K562 (cell line): ENCODE measurements at regions not wholly inside any gene's neighbourhood (a gene's known extent, or its start where the extent isn't known, plus 50 kb on each side); places are given as distances from the start of the nearest gene placed in this dataset.

Experiments
- CBX3 ChIP-seq, 2 experiments: IDR thresholded peaks; 1 replicate in 1 of 2; 2 replicates in 1 of 2; pipeline ENCODE4 v1.6.1; 2012; ENCODE audit warnings: inconsistent platforms in 2 of 2, low read length in 2 of 2, borderline replicate concordance in 1 of 2, control low read depth in 1 of 2
- ERF ChIP-seq: fragments of 450-650 bp; formaldehyde crosslinking; IDR thresholded peaks from 2 replicates; pipeline ENCODE4 v1.4.0; 2020; ENCODE audit warnings: mild to moderate bottlenecking, mixed read lengths
- PBX2 ChIP-seq, 2 experiments: IDR thresholded peaks in 1 of 2; conservative IDR thresholded peaks in 1 of 2; 2 replicates each; pipeline ENCODE4 v1.6.1; 2016; ENCODE audit warnings: low read depth in 2 of 2, mild to moderate bottlenecking in 1 of 2, missing compliant biosample characterization in 1 of 2, missing genetic modification characterization in 1 of 2, moderate library complexity in 1 of 2
- PKNOX1 ChIP-seq: fragments of 450-650 bp; IDR thresholded peaks from 2 replicates; pipeline ENCODE4 v1.6.1; 2016
- ZFP1 ChIP-seq: fragments of 450-650 bp; formaldehyde crosslinking; IDR thresholded peaks from 2 replicates; pipeline ENCODE4 v1.4.0; 2020; ENCODE audit warnings: mild to moderate bottlenecking, mixed read lengths
- TF ChIP-seq, protein P1 (sequence below), 2 experiments: fragments of 450-650 bp in 1 of 2; sonication (generic) in 1 of 2; formaldehyde crosslinking in 1 of 2; IDR thresholded peaks in 1 of 2; conservative IDR thresholded peaks in 1 of 2; 2 replicates each; pipeline versions ENCODE4 v1.6.1 to v1.8.1; 2016 to 2023; ENCODE audit warnings: mild to moderate bottlenecking in 2 of 2, moderate library complexity in 2 of 2, inconsistent platforms in 1 of 2, missing genetic modification reagents in 1 of 2

GRCh38 chr11:10920875-10921274 is 63.0 kb upstream of the ZBED5 start (continued):
- TF ChIP-seq, protein P1, sequence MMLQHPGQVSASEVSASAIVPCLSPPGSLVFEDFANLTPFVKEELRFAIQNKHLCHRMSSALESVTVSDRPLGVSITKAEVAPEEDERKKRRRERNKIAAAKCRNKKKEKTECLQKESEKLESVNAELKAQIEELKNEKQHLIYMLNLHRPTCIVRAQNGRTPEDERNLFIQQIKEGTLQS (IDR thresholded peaks at IDR 0.05): peak; percentile 13; the same call in 1 of the 2 replicates
- TF ChIP-seq, protein P1 (CRISPR knock-in tag; conservative IDR thresholded peaks at IDR 0.05): no peak
- TF ChIP-seq ERF (CRISPR knock-in tag) (no peak), PKNOX1 (peak; percentile 67), ZFP1 (CRISPR knock-in tag) (peak; percentile 97), CBX3 (IDR thresholded peaks at IDR 0.05; ENCODE audit: borderline replicate concordance in 1 of 2, low read length in 2 of 2) (0 out of 3 replicates have a peak, but pooled peaks of 1 of the 2 experiments have one; percentile 27), PBX2 (CRISPR knock-in tag; IDR thresholded peaks at IDR 0.05; ENCODE audit: low read depth) (no peak), PBX2 (tag; conservative IDR thresholded peaks at IDR 0.05; ENCODE audit: low read depth) (0 out of 2 replicates have a peak, but pooled peaks have one; percentile 8)
- TF ChIP-seq, all 486 proteins: peak for 11
